ENCODE measurements at regions not wholly inside any gene's neighbourhood (a gene's known extent, or its start where the extent isn't known, plus 50 kb on each side); places are given as distances from the start of the nearest gene placed in this dataset.
A peak's percentile ranks its signal among the peaks of the same experiment; 100 is the strongest.
"Not testable (repeated sequence)": the region's sequence is repeated elsewhere in the genome, so short reads cannot be mapped to it uniquely, and the experiment has no call there.

GRCh38 chr4:107562316-107562715 lies 157.7 kb downstream of the PAPSS1 start:
- DNase-seq = no peak

GRCh38 chr4:107561481-107561880 lies 158.6 kb downstream of the PAPSS1 start:
- DNase-seq = peak; percentile 31

GRCh38 chr4:107559653-107560052 lies 160.4 kb downstream of the PAPSS1 start:
- DNase-seq = no peak

- no peak for DNase-seq
Observed at GRCh38 chr4:107552306-107552705, 167.7 kb downstream of the PAPSS1 start.

- DNase-seq = no peak
Observed at GRCh38 chr4:107548211-107548905, 171.7 kb downstream of the PAPSS1 start.

GRCh38 chr4:107546638-107547037 lies 173.4 kb downstream of the PAPSS1 start:
- DNase-seq = no peak

GRCh38 chr4:107541511-107541910 lies 178.5 kb downstream of the PAPSS1 start:
- DNase-seq = no peak

- DNase-seq = no peak
Observed at GRCh38 chr4:107531927-107532326, 188.1 kb downstream of the PAPSS1 start.

GRCh38 chr4:107520368-107520767 lies 199.7 kb downstream of the PAPSS1 start:
- DNase-seq = no peak

GRCh38 chr4:107519053-107519452 lies 201.0 kb downstream of the PAPSS1 start:
- DNase-seq = peak; percentile 54

- DNase-seq = no peak
Observed at GRCh38 chr4:107518076-107518475, 202.0 kb downstream of the PAPSS1 start.

- no peak for DNase-seq
Observed at GRCh38 chr4:107512549-107512948, 207.5 kb downstream of the PAPSS1 start.

GRCh38 chr4:107509615-107510014 lies 210.4 kb downstream of the PAPSS1 start:
- DNase-seq = no peak

GRCh38 chr4:107500551-107500950 lies 219.5 kb downstream of the PAPSS1 start:
- DNase-seq = no peak

- DNase-seq = no peak
Observed at GRCh38 chr4:107497054-107497453, 223.0 kb downstream of the PAPSS1 start.

GRCh38 chr4:107492566-107492965 lies 227.5 kb downstream of the PAPSS1 start:
- DNase-seq = peak; percentile 54

GRCh38 chr4:107490116-107490515 lies 229.9 kb downstream of the PAPSS1 start:
- DNase-seq = no peak

GRCh38 chr4:107483621-107484020 lies 236.4 kb downstream of the PAPSS1 start:
- not testable (repeated sequence) for DNase-seq

- no peak for DNase-seq
Observed at GRCh38 chr4:107482546-107482945, 237.5 kb downstream of the PAPSS1 start.

GRCh38 chr4:107478327-107478980 lies 241.6 kb downstream of the PAPSS1 start:
- DNase-seq = no peak

- DNase-seq = no peak
Observed at GRCh38 chr4:107473126-107473525, 246.9 kb downstream of the PAPSS1 start.

GRCh38 chr4:107472265-107472948 lies 247.6 kb downstream of the PAPSS1 start:
- DNase-seq = no peak

GRCh38 chr4:107470173-107470572 lies 249.9 kb downstream of the PAPSS1 start:
- DNase-seq = no peak

GRCh38 chr4:107468812-107469211 lies 251.2 kb downstream of the PAPSS1 start:
- peak; percentile 4 for DNase-seq
